K562 (cell line): ENCODE measurements at regions not wholly inside any gene's neighbourhood (a gene's known extent, or its start where the extent isn't known, plus 50 kb on each side); places are given as distances from the start of the nearest gene placed in this dataset.

Experiments
- MEF2D ChIP-seq: conservative IDR thresholded peaks from 2 replicates; pipeline ENCODE4 v1.6.1; 2016; ENCODE audit warnings: low read depth, missing genetic modification characterization, missing compliant biosample characterization
- NRF1 ChIP-seq, 2 experiments: fragments of 450-650 bp; IDR thresholded peaks in 1 of 2; conservative IDR thresholded peaks in 1 of 2; 2 replicates each; pipeline ENCODE4 v1.6.1; 2014; ENCODE audit warnings: mild to moderate bottlenecking in 2 of 2
- POLR2G ChIP-seq: fragments of 200-400 bp; formaldehyde crosslinking; IDR thresholded peaks from 2 replicates; pipeline ENCODE4 v1.6.1; 2017; ENCODE audit warnings: low read depth, mild to moderate bottlenecking, antibody characterized with exemption, low read length, moderate library complexity
- TCF7L2 ChIP-seq: fragments of 150-350 bp; IDR thresholded peaks from 2 replicates; pipeline ENCODE4 v1.6.1; 2016; ENCODE audit warnings: low read depth, mild to moderate bottlenecking, low read length, moderate library complexity
- ZNF184 ChIP-seq: sonication (generic); formaldehyde crosslinking; IDR thresholded peaks from 2 replicates; pipeline ENCODE4 v1.5.0; 2020; ENCODE audit warnings: missing genetic modification reagents
- ZNF24 ChIP-seq: fragments of 450-650 bp; IDR thresholded peaks from 2 replicates; pipeline ENCODE4 v1.6.1; 2016
- TF ChIP-seq, protein P1 (sequence below), 3 experiments: IDR thresholded peaks in 2 of 3; conservative IDR thresholded peaks in 1 of 3; 2 replicates each; pipeline ENCODE4 v1.5.1; 2011 to 2012; ENCODE audit warnings: low read length in 3 of 3, mild to moderate bottlenecking in 3 of 3, control low read depth in 2 of 3, improper control_type of control experiment in 1 of 3, inconsistent platforms in 1 of 3, low read depth in 1 of 3, mixed read lengths in 1 of 3, moderate library complexity in 1 of 3; ENCODE audit not compliant: insufficient read depth in 2 of 3

DNA sequence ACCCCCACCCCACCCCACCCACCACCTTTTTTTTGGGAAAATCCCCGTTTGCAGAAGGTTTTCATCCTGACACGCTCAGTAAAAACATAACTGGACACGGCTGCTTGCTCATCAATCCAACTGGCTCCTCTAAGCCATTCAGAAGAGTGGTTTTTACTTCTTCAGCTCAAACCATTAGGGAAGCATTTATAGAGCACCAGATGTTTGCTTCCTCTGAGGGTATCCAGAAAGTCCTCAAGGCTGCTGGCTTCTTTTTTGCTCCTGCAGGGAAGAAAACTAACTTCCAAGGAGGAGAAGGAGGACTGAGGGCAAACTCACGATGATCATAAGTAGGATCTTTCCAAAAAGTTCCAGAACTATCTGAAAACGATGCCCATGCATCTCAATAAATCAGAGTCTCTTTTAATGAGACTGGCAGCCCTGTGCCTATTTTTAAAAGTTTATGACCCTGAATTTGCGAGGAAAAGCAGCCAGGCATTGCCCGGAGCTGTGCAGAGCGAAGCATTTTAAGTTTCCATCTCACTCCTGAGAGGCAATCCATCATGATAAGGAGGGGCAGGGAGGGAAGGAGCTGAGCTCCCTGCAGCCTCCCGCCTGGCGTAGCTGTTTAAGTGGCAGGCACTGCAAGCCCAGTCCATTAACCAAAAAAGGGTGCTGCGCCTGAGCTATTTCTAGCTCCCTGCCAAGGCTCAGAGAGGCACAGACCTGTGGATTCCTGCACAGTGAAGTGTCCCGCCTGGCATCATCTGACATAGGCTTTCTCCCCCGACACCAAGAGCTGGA is 146.3 kb upstream of the FOXF1 start:
- TF ChIP-seq ZNF24, result no peak
- no peak for TF ChIP-seq MEF2D (tag)
- TF ChIP-seq, protein P1, sequence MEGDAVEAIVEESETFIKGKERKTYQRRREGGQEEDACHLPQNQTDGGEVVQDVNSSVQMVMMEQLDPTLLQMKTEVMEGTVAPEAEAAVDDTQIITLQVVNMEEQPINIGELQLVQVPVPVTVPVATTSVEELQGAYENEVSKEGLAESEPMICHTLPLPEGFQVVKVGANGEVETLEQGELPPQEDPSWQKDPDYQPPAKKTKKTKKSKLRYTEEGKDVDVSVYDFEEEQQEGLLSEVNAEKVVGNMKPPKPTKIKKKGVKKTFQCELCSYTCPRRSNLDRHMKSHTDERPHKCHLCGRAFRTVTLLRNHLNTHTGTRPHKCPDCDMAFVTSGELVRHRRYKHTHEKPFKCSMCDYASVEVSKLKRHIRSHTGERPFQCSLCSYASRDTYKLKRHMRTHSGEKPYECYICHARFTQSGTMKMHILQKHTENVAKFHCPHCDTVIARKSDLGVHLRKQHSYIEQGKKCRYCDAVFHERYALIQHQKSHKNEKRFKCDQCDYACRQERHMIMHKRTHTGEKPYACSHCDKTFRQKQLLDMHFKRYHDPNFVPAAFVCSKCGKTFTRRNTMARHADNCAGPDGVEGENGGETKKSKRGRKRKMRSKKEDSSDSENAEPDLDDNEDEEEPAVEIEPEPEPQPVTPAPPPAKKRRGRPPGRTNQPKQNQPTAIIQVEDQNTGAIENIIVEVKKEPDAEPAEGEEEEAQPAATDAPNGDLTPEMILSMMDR (IDR thresholded peaks at IDR 0.05 in 2 of 3, conservative IDR thresholded peaks at IDR 0.05 in 1 of 3; ENCODE audit: insufficient read depth in 2 of 3, low read depth in 1 of 3, low read length in 3 of 3), result no peak
- no peak for TF ChIP-seq ZNF184
- no peak for TF ChIP-seq TCF7L2
- TF ChIP-seq POLR2G, result no peak
- no peak for TF ChIP-seq NRF1 (conservative IDR thresholded peaks at IDR 0.05 in 1 of 2, IDR thresholded peaks at IDR 0.05 in 1 of 2)
